Mucosa of descending colon (tissue), 3 donors: ENCODE measurements at regions not wholly inside any gene's neighbourhood (a gene's known extent, or its start where the extent isn't known, plus 50 kb on each side); places are given as distances from the start of the nearest gene placed in this dataset.
A peak's percentile ranks its signal among the peaks of the same experiment; 100 is the strongest.

ENCODE experiments used
- ATAC-seq: fragments of 200-7000 bp; cut with Tn5 transposase; one replicate; pipeline ENCODE4 v1.9.1; 2020; ENCODE audit warnings: mild to moderate bottlenecking, moderate library complexity
- DNase-seq, 3 donors: peaks; one replicate each; pipeline ENCODE4 v3.0.0-alpha.2; 2020
- H3K36me3 ChIP-seq: fragments of 200-600 bp; one replicate; pipeline ENCODE4 v1.8.0; 2021; ENCODE audit warnings: low read depth, mild to moderate bottlenecking
- H3K4me1 ChIP-seq: fragments of 200-600 bp; one replicate; pipeline ENCODE4 v1.8.0; 2021; ENCODE audit warnings: low read depth, mild to moderate bottlenecking
- H3K4me3 ChIP-seq: fragments of 200-600 bp; one replicate; pipeline ENCODE4 v1.8.0; 2021; ENCODE audit warnings: mild to moderate bottlenecking
- H3K9me3 ChIP-seq: fragments of 200-600 bp; one replicate; pipeline ENCODE4 v1.8.0; 2021; ENCODE audit warnings: mild to moderate bottlenecking
- CTCF ChIP-seq: fragments of 200-600 bp; IDR thresholded peaks from one replicate; pipeline ENCODE4 v1.8.0; 2022; ENCODE audit warnings: antibody characterized with exemption, mild to moderate bottlenecking
- intact Hi-C, 2 donors: fragments of 100-400 bp; cut with DNase I in 1 of 2; cut with micrococcal nuclease in 1 of 2; formaldehyde crosslinking; loops; one replicate each; pipeline versions ENCODE4 v1.11.0 to v1.11.1; 2022; cut with DNase I, micrococcal nuclease
- donor health status: DM: no; HTN: no; CAD: no; lungs with moderate emphysema.
- donor health status: DM: no; HTN: no; CAD: no.
- donor health status: DM: no; HTN: yes; CAD: no.

GRCh38 chr20:17786221-17786718 lies 86.5 kb downstream of the BANF2 start:
- Histone ChIP-seq H3K36me3 (no peaks in the 10 kb centered on the region), H3K4me3 (no peak overlapping the region), H3K9me3 (no peaks in the 10 kb centered on the region), H3K4me1 (no peaks in the 10 kb centered on the region)
- no peak for DNase-seq
- peak; percentile 26 for ATAC-seq
- no peak for TF ChIP-seq CTCF
- intact Hi-C loops: no loop called here
